A673 (cell line): ENCODE measurements at regions not wholly inside any gene's neighbourhood (a gene's known extent, or its start where the extent isn't known, plus 50 kb on each side); places are given as distances from the start of the nearest gene placed in this dataset.

Experiments
- BruUV-seq: library from RNA; stranded (reverse); fragments of 400-500 nt; replicated peaks from 2 replicates; lab custom pipeline; 2021; lab: Mats Ljungman, UMichigan
- CTCF ChIA-PET: fragments of 300-600 bp; sonication (Branson Sonifier 250); formaldehyde crosslinking; loops from one replicate; lab custom pipeline; 2022; ENCODE audit warnings: antibody characterized with exemption; lab: Charles Lee
- POLR2A ChIA-PET: fragments of 300-600 bp; sonication (Branson Sonifier 250); formaldehyde crosslinking; loops from one replicate; lab custom pipeline; 2022; ENCODE audit warnings: antibody characterized with exemption; ENCODE audit not compliant: low non-redundant PET; lab: Charles Lee
- DNase-seq: peaks from one replicate; pipeline ENCODE4 v3.0.0-alpha.2; 2015; ENCODE audit warnings: low spot score
- H3K27ac ChIP-seq: fragments of 200-600 bp; sonication (generic); 2 replicates; pipeline ENCODE4 v1.5.1; 2016; ENCODE audit warnings: mixed run types, low read depth, mild to moderate bottlenecking, mixed read lengths, antibody characterized with exemption, low read length; ENCODE audit not compliant: poor library complexity, severe bottlenecking
- H3K27me3 ChIP-seq: fragments of 200-600 bp; sonication (generic); replicated peaks from 2 replicates; pipeline ENCODE4 v1.6.1; 2017; ENCODE audit warnings: mixed run types, low read depth, mild to moderate bottlenecking, mixed read lengths, antibody characterized with exemption, low read length; ENCODE audit not compliant: insufficient read depth, poor library complexity
- H3K36me3 ChIP-seq: fragments of 200-600 bp; sonication (generic); 2 replicates; pipeline ENCODE4 v1.6.1; 2016; ENCODE audit warnings: mixed run types, mild to moderate bottlenecking, mixed read lengths, antibody characterized with exemption, low read length; ENCODE audit not compliant: insufficient read depth, poor library complexity, severe bottlenecking
- H3K4me1 ChIP-seq: fragments of 200-600 bp; sonication (generic); 2 replicates; pipeline ENCODE4 v1.6.1; 2017; ENCODE audit warnings: mixed run types, mild to moderate bottlenecking, mixed read lengths, antibody characterized with exemption, low read length; ENCODE audit not compliant: insufficient read depth, poor library complexity, severe bottlenecking
- H3K4me3 ChIP-seq: fragments of 200-600 bp; sonication (generic); 2 replicates; pipeline ENCODE4 v1.5.1; 2016; ENCODE audit warnings: low read depth, mixed run types, mild to moderate bottlenecking, mixed read lengths, low read length; ENCODE audit not compliant: poor library complexity, severe bottlenecking
- H3K9me3 ChIP-seq: fragments of 200-600 bp; sonication (generic); 2 replicates; pipeline ENCODE4 v1.6.1; 2016; ENCODE audit warnings: mixed run types, low read depth, mild to moderate bottlenecking, mixed read lengths, antibody characterized with exemption, low read length; ENCODE audit not compliant: poor library complexity, severe bottlenecking
- EZH2 ChIP-seq: fragments of 200-600 bp; sonication (generic); IDR thresholded peaks from 2 replicates; pipeline ENCODE4 v1.6.1; 2017; ENCODE audit warnings: borderline replicate concordance, low read depth, mild to moderate bottlenecking, mixed read lengths, antibody characterized with exemption, low read length; ENCODE audit not compliant: poor library complexity, severe bottlenecking
- intact Hi-C: fragments of 100-400 bp; cut with micrococcal nuclease; formaldehyde crosslinking; loops from one replicate; pipeline ENCODE4 v1.10.0; 2022; ENCODE audit not compliant: unreplicated experiment
- TF ChIP-seq, protein P1 (sequence below): fragments of 300-800, 200-600 bp; sonication (generic); conservative IDR thresholded peaks from 2 replicates; pipeline ENCODE4 v1.5.1; 2017; ENCODE audit warnings: low read depth, mild to moderate bottlenecking, antibody characterized with exemption, low read length, moderate library complexity, mixed read lengths

DNA sequence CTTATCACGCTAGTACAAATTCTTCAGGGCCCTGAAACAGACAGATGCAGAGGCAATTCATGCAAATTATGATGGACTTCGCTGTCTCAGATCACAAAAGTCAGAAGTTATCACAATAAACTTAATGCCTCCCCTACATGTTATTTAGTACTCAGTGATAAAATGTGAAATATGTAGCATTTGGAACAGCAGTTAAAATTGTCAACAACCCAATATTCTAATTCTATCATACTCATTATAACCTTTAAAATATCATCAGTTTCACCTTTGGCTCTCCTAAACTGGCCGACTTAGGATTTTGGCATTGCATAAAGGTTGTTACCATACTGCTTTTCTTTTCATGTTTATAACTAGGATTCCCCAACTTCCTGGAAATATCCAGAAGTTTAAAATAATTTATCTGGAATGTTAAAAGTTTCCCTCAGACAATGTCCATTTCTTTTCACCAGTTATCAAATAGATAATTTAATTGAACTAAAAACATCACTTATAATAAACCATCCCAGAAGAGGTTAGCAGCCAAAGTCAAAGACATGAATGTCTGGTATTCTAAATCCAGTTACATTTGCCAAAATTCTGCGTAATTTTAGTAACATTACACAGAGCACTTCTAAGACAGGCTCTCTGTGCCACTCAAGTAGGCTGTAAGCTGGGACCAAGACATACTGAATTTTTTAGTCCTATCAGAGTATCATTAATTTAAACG lies 239.8 kb downstream of the RBM43 start:
- no peak for TF ChIP-seq EZH2
- TF ChIP-seq, protein P1, sequence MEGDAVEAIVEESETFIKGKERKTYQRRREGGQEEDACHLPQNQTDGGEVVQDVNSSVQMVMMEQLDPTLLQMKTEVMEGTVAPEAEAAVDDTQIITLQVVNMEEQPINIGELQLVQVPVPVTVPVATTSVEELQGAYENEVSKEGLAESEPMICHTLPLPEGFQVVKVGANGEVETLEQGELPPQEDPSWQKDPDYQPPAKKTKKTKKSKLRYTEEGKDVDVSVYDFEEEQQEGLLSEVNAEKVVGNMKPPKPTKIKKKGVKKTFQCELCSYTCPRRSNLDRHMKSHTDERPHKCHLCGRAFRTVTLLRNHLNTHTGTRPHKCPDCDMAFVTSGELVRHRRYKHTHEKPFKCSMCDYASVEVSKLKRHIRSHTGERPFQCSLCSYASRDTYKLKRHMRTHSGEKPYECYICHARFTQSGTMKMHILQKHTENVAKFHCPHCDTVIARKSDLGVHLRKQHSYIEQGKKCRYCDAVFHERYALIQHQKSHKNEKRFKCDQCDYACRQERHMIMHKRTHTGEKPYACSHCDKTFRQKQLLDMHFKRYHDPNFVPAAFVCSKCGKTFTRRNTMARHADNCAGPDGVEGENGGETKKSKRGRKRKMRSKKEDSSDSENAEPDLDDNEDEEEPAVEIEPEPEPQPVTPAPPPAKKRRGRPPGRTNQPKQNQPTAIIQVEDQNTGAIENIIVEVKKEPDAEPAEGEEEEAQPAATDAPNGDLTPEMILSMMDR: no peak
- CTCF ChIA-PET: no interaction called here
- POLR2A ChIA-PET: no interaction called here

GRCh38 chr2:151020411-151020810 lies 241.3 kb downstream of the RBM43 start:
- no peaks in the 10 kb centered on the region for H3K9me3 ChIP-seq
- no peaks in the 10 kb centered on the region for H3K36me3 ChIP-seq
- TF ChIP-seq, protein P1: no peak
- no peak for TF ChIP-seq EZH2
- H3K4me3 ChIP-seq: no peak overlapping the region
- no TSS peak for BruUV-seq
- CTCF ChIA-PET: no interaction called here
- no peaks in the 10 kb centered on the region for H3K27me3 ChIP-seq
- DNase-seq: no peak
- intact Hi-C loops: no loop called here
- H3K27ac ChIP-seq: no peak overlapping the region
- no peaks in the 10 kb centered on the region for H3K4me1 ChIP-seq
- POLR2A ChIA-PET: no interaction called here

More for the DNA sequence above, 239.8 kb downstream of the RBM43 start:
- Histone ChIP-seq H3K27ac (no peak overlapping the region), H3K4me3 (no peak overlapping the region), H3K4me1 (no peaks in the 10 kb centered on the region), H3K36me3 (no peaks in the 10 kb centered on the region), H3K9me3 (no peaks in the 10 kb centered on the region), H3K27me3 (no peaks in the 10 kb centered on the region)
- intact Hi-C loops: no loop called here
- BruUV-seq: no TSS peak
- no peak for DNase-seq

DNA sequence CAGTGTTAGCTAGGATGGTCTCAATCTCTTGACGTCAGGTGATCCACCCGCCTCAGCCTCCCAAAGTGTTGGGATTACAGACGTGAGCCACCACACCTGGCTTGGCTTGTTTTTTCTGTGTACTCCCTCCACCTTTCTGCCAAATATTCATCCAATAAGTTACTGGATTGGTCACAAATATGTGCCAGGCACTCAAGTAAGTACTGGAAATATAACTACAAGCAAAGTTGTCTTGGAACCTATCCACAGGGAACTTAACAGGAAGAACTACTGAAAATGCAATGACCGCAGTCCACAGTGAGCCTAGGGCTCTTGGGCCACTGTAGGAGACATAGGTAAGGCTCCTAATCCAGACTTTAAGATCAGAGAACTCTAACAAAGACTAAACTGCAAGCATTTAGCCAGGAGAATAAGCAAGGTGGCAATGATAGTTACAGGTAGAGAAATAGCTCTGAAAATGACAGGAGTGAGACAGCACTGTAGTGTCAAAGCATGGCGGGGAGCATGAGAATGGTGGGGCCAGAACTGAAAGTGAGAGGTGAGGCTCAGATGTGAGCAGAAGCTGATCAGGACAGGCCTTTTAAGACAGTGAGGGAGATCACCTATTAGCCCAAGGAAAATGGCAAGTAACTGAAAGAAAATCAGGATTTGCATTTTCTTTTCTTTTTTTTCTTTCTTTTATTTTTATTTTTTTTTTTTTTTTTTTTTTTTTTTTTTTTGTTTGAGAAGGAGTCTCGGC lies 252.1 kb downstream of the RBM43 start:
- ChIA-PET CTCF (no interaction called here), POLR2A (no interaction called here)
- TF ChIP-seq, protein P1: no peak
- TF ChIP-seq EZH2: no peak
- no TSS peak for BruUV-seq
- H3K9me3 ChIP-seq: no peaks in the 10 kb centered on the region
- no peaks in the 10 kb centered on the region for H3K36me3 ChIP-seq
- no peak for DNase-seq
- H3K27ac ChIP-seq: no peak overlapping the region
- no peak overlapping the region for H3K4me3 ChIP-seq
- H3K27me3 ChIP-seq: no peaks in the 10 kb centered on the region
- intact Hi-C loops: no loop called here
- H3K4me1 ChIP-seq: peaks cover 8% of the 10 kb centered on the region
